ENCODE measurements at regions not wholly inside any gene's neighbourhood (a gene's known extent, or its start where the extent isn't known, plus 50 kb on each side); places are given as distances from the start of the nearest gene placed in this dataset.

DNA sequence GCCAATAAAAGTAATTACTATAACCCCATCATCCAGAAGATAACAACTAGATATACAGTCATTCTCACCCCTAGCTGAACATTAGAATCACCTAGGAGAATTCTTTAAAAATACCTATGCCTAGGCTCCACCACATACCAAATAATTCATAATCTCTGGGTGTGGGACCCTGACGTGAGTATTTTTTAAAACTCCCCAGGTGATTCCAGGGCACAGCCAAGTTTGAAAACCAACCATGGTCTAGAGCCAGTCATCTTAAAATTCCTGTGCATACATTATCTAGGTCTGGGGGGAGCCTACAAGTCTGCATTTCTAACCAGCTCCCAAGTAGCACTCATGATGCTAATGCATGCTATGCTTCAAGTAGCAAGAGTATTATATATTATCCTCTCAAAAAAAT is 281.0 kb upstream of the MTNR1B start:
- ChIA-PET CTCF (no interaction called here), POLR2A (no interaction called here)
- DNase-seq (ENCODE audit: low read depth, low spot score), result no peak
- H3K4me3 ChIP-seq (ENCODE audit: low read depth, low read length), result no peak overlapping the region
- no peak for TF ChIP-seq CTCF (IDR thresholded peaks at IDR 0.05; ENCODE audit: insufficient read depth, low read length, missing control alignments)

DNA sequence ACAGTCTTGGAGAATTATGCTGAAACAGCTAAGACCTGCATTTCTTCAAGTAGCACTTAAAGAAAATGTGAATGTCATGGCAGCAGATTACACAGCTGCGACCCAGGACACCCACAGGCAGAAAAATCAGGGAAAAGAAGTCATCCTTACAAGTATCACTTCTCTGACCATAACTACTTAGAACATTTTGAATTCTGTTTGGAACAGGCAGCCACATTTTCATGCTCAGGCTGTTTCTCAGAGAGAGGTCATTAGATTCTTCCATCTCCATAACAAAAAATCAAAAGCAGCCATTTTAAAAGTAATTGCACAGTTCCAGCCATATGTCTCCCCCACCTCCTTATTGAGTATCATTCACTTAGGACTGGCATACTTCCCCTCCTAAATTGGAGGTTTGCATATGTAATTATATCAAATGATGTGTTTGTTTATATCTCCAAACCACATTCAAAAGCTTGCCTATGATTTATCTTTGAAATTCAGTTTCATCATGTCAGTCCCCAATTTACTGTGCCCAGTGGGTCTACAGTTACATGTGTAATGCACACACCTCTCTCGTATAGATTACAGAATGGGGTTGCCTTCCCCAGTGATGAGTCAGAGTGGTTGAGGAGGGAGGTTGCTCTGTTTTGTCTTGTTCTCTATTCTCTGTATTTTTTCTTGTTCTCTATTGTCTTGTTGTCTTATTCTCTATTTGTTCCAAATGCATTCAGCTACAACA is 276.5 kb upstream of the MTNR1B start:
- H3K4me3 ChIP-seq (ENCODE audit: low read depth, low read length), result no peak overlapping the region
- ChIA-PET POLR2A (no interaction called here), CTCF (no interaction called here)
- no peak for DNase-seq (ENCODE audit: low read depth, low spot score)
- no peak for TF ChIP-seq CTCF (IDR thresholded peaks at IDR 0.05; ENCODE audit: insufficient read depth, low read length, missing control alignments)

- no peak for DNase-seq (ENCODE audit: low read depth, low spot score)
- TF ChIP-seq CTCF (IDR thresholded peaks at IDR 0.05; ENCODE audit: insufficient read depth, low read length, missing control alignments), result no peak
- CTCF ChIA-PET, result no interaction called here
- POLR2A ChIA-PET, result no interaction called here
- H3K4me3 ChIP-seq (ENCODE audit: low read depth, low read length), result no peak overlapping the region
Measured at GRCh38 chr11:92696076-92696475, 273.4 kb upstream of the MTNR1B start.

- ChIA-PET CTCF (no interaction called here), POLR2A (no interaction called here)
- no peak for TF ChIP-seq CTCF (IDR thresholded peaks at IDR 0.05; ENCODE audit: insufficient read depth, low read length, missing control alignments)
- no peak for DNase-seq (ENCODE audit: low read depth, low spot score)
- peak overlapping the region; percentile 36 for H3K4me3 ChIP-seq (ENCODE audit: low read depth, low read length)
Measured at GRCh38 chr11:92697461-92698312, 271.8 kb upstream of the MTNR1B start.

GRCh38 chr11:92698742-92699141 is 270.7 kb upstream of the MTNR1B start:
- ChIA-PET CTCF (no interaction called here), POLR2A (no interaction called here)
- TF ChIP-seq CTCF (IDR thresholded peaks at IDR 0.05; ENCODE audit: insufficient read depth, low read length, missing control alignments), result no peak
- H3K4me3 ChIP-seq (ENCODE audit: low read depth, low read length), result no peak overlapping the region
- no peak for DNase-seq (ENCODE audit: low read depth, low spot score)

GRCh38 chr11:92702037-92702804 is 267.2 kb upstream of the MTNR1B start:
- CTCF ChIA-PET, result no interaction called here
- DNase-seq (ENCODE audit: low read depth, low spot score), result no peak
- POLR2A ChIA-PET, result no interaction called here
- no peak overlapping the region for H3K4me3 ChIP-seq (ENCODE audit: low read depth, low read length)
- no peak for TF ChIP-seq CTCF (IDR thresholded peaks at IDR 0.05; ENCODE audit: insufficient read depth, low read length, missing control alignments)

All from AG04449 (cell line).